ENCODE measurements at regions not wholly inside any gene's neighbourhood (a gene's known extent, or its start where the extent isn't known, plus 50 kb on each side); places are given as distances from the start of the nearest gene placed in this dataset.

- DNase-seq (ENCODE audit: low read depth in 2 of 3, low spot score in 2 of 3) = no peak
These were observed 56.3 kb upstream of the SLC22A11 start for GRCh38 chr11:64499261-64500004.

- DNase-seq (ENCODE audit: low read depth in 2 of 3, low spot score in 2 of 3) = no peak
These were observed 55.3 kb upstream of the SLC22A11 start for GRCh38 chr11:64500176-64501013.

- DNase-seq (ENCODE audit: low read depth in 2 of 3, low spot score in 2 of 3) = no peak
These were observed 54.0 kb upstream of the SLC22A11 start for GRCh38 chr11:64501500-64502427.

- DNase-seq (ENCODE audit: low read depth in 2 of 3, low spot score in 2 of 3) = no peak
These were observed 53.1 kb upstream of the SLC22A11 start for GRCh38 chr11:64502634-64503033.

DNA sequence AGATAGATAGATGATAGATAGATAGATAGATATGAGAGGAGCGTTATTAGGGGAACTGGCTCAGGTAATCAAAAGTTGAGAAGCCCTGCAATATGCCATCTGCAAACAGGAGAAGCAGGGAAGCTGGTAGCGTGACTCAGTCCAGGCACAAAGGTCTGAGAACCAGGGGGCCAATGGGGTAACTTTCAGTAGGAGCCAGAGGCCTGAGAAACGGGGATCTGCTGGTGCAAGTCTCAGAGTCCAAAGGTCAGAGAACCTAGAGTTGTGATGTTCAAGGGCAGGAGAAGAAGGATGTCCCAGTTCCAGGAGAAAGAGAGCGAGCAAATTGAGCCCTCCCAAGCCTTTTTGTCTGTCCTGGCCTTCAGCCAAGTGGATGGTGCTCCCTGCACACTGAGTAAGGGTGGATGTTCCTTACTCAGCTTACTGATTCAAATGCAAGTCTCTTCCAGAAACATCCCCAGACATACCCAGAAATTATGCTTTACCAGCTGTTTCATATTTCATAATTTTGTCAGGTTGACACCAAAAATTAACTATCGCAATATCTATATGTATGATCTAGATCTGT, 52.5 kb upstream of the SLC22A11 start:
- DNase-seq (ENCODE audit: low read depth in 2 of 3, low spot score in 2 of 3) = no peak

DNA sequence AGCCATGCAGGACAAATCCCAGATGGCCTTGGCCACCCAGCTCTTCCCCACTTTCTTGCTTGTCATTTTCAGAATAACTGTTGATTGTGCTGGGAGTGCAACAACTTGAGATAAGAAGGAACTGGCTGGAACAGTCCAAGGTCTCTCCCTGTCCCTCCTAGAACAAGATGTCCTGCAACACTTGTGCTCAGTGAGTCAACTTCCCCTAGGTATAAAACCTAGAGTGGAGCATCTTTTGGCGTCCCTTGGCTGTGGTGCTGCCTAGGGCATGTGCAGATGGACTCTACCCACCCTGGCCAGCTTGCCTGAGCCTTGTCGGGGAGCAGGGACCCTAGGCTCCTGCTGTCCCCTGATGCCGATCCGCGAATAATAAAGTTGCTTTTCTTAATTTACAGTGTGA, 50.7 kb upstream of the SLC22A11 start:
- DNase-seq (ENCODE audit: low read depth in 2 of 3, low spot score in 2 of 3) = no peak
